Spleen (tissue), 11 donors: ENCODE measurements at regions not wholly inside any gene's neighbourhood (a gene's known extent, or its start where the extent isn't known, plus 50 kb on each side); places are given as distances from the start of the nearest gene placed in this dataset.
"Not testable (repeated sequence)": the region's sequence is repeated elsewhere in the genome, so short reads cannot be mapped to it uniquely, and the experiment has no call there.

ENCODE experiments used
- DNase-seq: peaks from one replicate; pipeline ENCODE4 v3.0.0-alpha.2; 2020
- H3K27ac ChIP-seq, 8 donors: fragments of 200-600 bp; sonication (generic) in 7 of 8; 1 replicate in 4 of 8; 2 replicates in 4 of 8; pipeline versions ENCODE4 v1.5.0 to v1.8.0; 2016 to 2021; ENCODE audit warnings: inconsistent platforms in 4 of 8, mild to moderate bottlenecking in 4 of 8, moderate library complexity in 1 of 8
- H3K27me3 ChIP-seq, 7 donors: fragments of 200-600 bp; sonication (generic) in 6 of 7; replicated peaks in 1 of 7; 1 replicate in 4 of 7; 2 replicates in 3 of 7; pipeline versions ENCODE4 v1.5.0 to v1.8.0; 2016 to 2021; ENCODE audit warnings: inconsistent platforms in 3 of 7, mild to moderate bottlenecking in 1 of 7
- H3K36me3 ChIP-seq, 6 donors: fragments of 200-600 bp; sonication (generic) in 5 of 6; 1 replicate in 4 of 6; 2 replicates in 2 of 6; pipeline versions ENCODE4 v1.5.0 to v1.8.0; 2016 to 2021; ENCODE audit warnings: inconsistent platforms in 2 of 6
- H3K4me1 ChIP-seq, 6 donors: fragments of 200-600 bp; sonication (generic) in 5 of 6; 1 replicate in 3 of 6; 2 replicates in 3 of 6; pipeline versions ENCODE4 v1.5.0 to v1.8.0; 2016 to 2021; ENCODE audit warnings: inconsistent platforms in 3 of 6
- H3K4me3 ChIP-seq, 8 donors: fragments of 200-600 bp; sonication (generic) in 7 of 8; 1 replicate in 4 of 8; 2 replicates in 4 of 8; pipeline versions ENCODE4 v1.5.0 to v1.8.0; 2016 to 2021; ENCODE audit warnings: inconsistent platforms in 4 of 8, mild to moderate bottlenecking in 4 of 8, moderate library complexity in 2 of 8
- H3K9me3 ChIP-seq, 8 donors: fragments of 200-600 bp; sonication (generic) in 7 of 8; 1 replicate in 4 of 8; 2 replicates in 4 of 8; pipeline versions ENCODE4 v1.5.0 to v1.8.0; 2016 to 2021; ENCODE audit warnings: inconsistent platforms in 4 of 8
- CTCF ChIP-seq, 11 experiments: fragments of 200-600 bp in 7 of 11; fragments of 450-650 bp in 4 of 11; sonication (generic) in 4 of 11; IDR thresholded peaks in 8 of 11; conservative IDR thresholded peaks in 3 of 11; 1 replicate in 7 of 11; 2 replicates in 4 of 11; pipeline versions ENCODE4 v1.4.0 to v1.8.0; 2016 to 2021; ENCODE audit warnings: antibody characterized with exemption in 11 of 11, inconsistent platforms in 4 of 11, mild to moderate bottlenecking in 1 of 11
- POLR2A ChIP-seq, 3 donors: fragments of 450-650 bp; IDR thresholded peaks; one replicate each; pipeline ENCODE4 v1.5.1; 2017; ENCODE audit warnings: antibody characterized with exemption in 3 of 3, mild to moderate bottlenecking in 1 of 3
- POLR2AphosphoS5 ChIP-seq, 3 donors: sonication (generic); formaldehyde crosslinking; IDR thresholded peaks; one replicate each; pipeline ENCODE4 v1.5.1; 2017; ENCODE audit warnings: antibody characterized with exemption in 3 of 3
- WGBS, 5 donors: extraction: QIAGEN DNeasy Blood & Tissue Kit in 3 of 5; methylation state at CpG; one replicate each; pipeline versions ENCODE4 v1.1.5 to v1.1.7; 2013 to 2018; 5-methylcytosine and 5-hydroxymethylcytosine counted together
- intact Hi-C: fragments of 100-400 bp; cut with DNase I; formaldehyde crosslinking; loops from one replicate; pipeline ENCODE4 v1.15.0; 2023; ENCODE audit warnings: low total_unique reads
- donor health status: healthy with polysubstance abuse.
- donor health status: DM: no; HTN: no; CAD: no; lungs with moderate emphysema.
- donor health status: DM: no; HTN: no; CAD: no.
- donor health status: Bipolar disorder and iron deficiency.
- donor health status: healthy.
- donor health status: DM: no; HTN: no; CAD: no.
- donor health status: DM: yes; HTN: yes; CAD: no.

- intact Hi-C loops, result no loop called here
- no peaks in the 10 kb centered on the region for H3K9me3 ChIP-seq
- TF ChIP-seq POLR2A (IDR thresholded peaks at IDR 0.05), result no peak
- no peak for TF ChIP-seq CTCF (IDR thresholded peaks at IDR 0.05 in 8 of 11, conservative IDR thresholded peaks at IDR 0.05 in 3 of 11)
- no peak for TF ChIP-seq POLR2AphosphoS5 (IDR thresholded peaks at IDR 0.05)
- 81 to 90% (median 85%) methylated on average over 4 of the region's 4 CpGs for WGBS, 5 donors
- DNase-seq, result no peak
- no peak overlapping the region for H3K4me3 ChIP-seq
- peaks cover 6 to 32% (median 12%) of the 10 kb centered on the region in 6 donors for H3K4me1 ChIP-seq
- no peaks in the 10 kb centered on the region for H3K27me3 ChIP-seq
- H3K36me3 ChIP-seq, result no peaks in the 10 kb centered on the region
- H3K27ac ChIP-seq, result no peak overlapping the region
Observed at GRCh38 chr7:17408904-17409290, 110.4 kb downstream of the AHR start.

- no peaks in the 10 kb centered on the region for H3K36me3 ChIP-seq
- intact Hi-C loops, result no loop called here
- H3K4me3 ChIP-seq, result no peak overlapping the region
- WGBS, 5 donors, result 86 to 92% (median 88%) methylated on average over 3 of the region's 3 CpGs
- no peak overlapping the region for H3K27ac ChIP-seq
- H3K27me3 ChIP-seq, result no peaks in the 10 kb centered on the region
- peaks cover under 1 to 17% (median 4%) of the 10 kb centered on the region in 6 donors for H3K4me1 ChIP-seq
- no peaks in the 10 kb centered on the region for H3K9me3 ChIP-seq
- TF ChIP-seq POLR2A (IDR thresholded peaks at IDR 0.05) (no peak), CTCF (IDR thresholded peaks at IDR 0.05 in 8 of 11, conservative IDR thresholded peaks at IDR 0.05 in 3 of 11) (no peak), POLR2AphosphoS5 (IDR thresholded peaks at IDR 0.05) (no peak)
- no peak for DNase-seq
Observed at GRCh38 chr7:17411922-17412321, 113.5 kb downstream of the AHR start.

- Histone ChIP-seq H3K27me3 (no peaks in the 10 kb centered on the region), H3K36me3 (no peaks in the 10 kb centered on the region), H3K4me1 (peaks cover 0 to 7% (median 0%) of the 10 kb centered on the region in 6 donors), H3K9me3 (no peaks in the 10 kb centered on the region), H3K27ac (no peak overlapping the region), H3K4me3 (no peak overlapping the region)
- 94 to 100% (median 100%) methylated on average over 1 of the region's 1 CpG for WGBS, 5 donors
- TF ChIP-seq POLR2A (IDR thresholded peaks at IDR 0.05), result no peak
- TF ChIP-seq POLR2AphosphoS5 (IDR thresholded peaks at IDR 0.05), result no peak
- no peak for TF ChIP-seq CTCF (IDR thresholded peaks at IDR 0.05 in 8 of 11, conservative IDR thresholded peaks at IDR 0.05 in 3 of 11)
- no peak for DNase-seq
- intact Hi-C loops, result no loop called here
Observed at GRCh38 chr7:17412883-17413282, 114.4 kb downstream of the AHR start.

GRCh38 chr7:17415955-17416354, 117.5 kb downstream of the AHR start:
- Histone ChIP-seq H3K4me3 (no peak overlapping the region), H3K27ac (no peak overlapping the region), H3K27me3 (no peaks in the 10 kb centered on the region), H3K4me1 (no peaks in the 10 kb centered on the region), H3K9me3 (no peaks in the 10 kb centered on the region), H3K36me3 (no peaks in the 10 kb centered on the region)
- no peak for TF ChIP-seq POLR2A (IDR thresholded peaks at IDR 0.05)
- no peak for TF ChIP-seq CTCF (IDR thresholded peaks at IDR 0.05 in 8 of 11, conservative IDR thresholded peaks at IDR 0.05 in 3 of 11)
- TF ChIP-seq POLR2AphosphoS5 (IDR thresholded peaks at IDR 0.05), result no peak
- intact Hi-C loops, result no loop called here
- DNase-seq, result no peak
- 90 to 100% (median 100%) methylated on average over 2 of the region's 2 CpGs for WGBS, 5 donors

- H3K4me3 ChIP-seq, H3K27me3 ChIP-seq, intact Hi-C loops, H3K4me1 ChIP-seq, DNase-seq, H3K9me3 ChIP-seq, H3K36me3 ChIP-seq: not testable (repeated sequence)
- H3K27ac ChIP-seq, result peak overlapping the region in 6 of 8 donors; percentile 42 to 70 (median 60)
- WGBS, 5 donors, result 87 to 93% (median 90%) methylated on average over 7 of the region's 7 CpGs
Observed at GRCh38 chr7:17420308-17421015, 122.0 kb downstream of the AHR start.
